Lower leg skin (tissue), 3 donors: ENCODE measurements at regions not wholly inside any gene's neighbourhood (a gene's known extent, or its start where the extent isn't known, plus 50 kb on each side); places are given as distances from the start of the nearest gene placed in this dataset.

ENCODE experiments used
- POLR2A ChIP-seq, 2 donors: fragments of 450-650 bp; IDR thresholded peaks; one replicate each; pipeline ENCODE4 v1.6.1; 2016 to 2017; ENCODE audit warnings: antibody characterized with exemption in 2 of 2, mild to moderate bottlenecking in 1 of 2, moderate library complexity in 1 of 2
- TF ChIP-seq, protein P1 (sequence below), 3 donors: fragments of 450-650 bp; IDR thresholded peaks; one replicate each; pipeline ENCODE4 v1.5.1; 2016; ENCODE audit warnings: antibody characterized with exemption in 3 of 3, mild to moderate bottlenecking in 3 of 3, moderate library complexity in 2 of 3

DNA sequence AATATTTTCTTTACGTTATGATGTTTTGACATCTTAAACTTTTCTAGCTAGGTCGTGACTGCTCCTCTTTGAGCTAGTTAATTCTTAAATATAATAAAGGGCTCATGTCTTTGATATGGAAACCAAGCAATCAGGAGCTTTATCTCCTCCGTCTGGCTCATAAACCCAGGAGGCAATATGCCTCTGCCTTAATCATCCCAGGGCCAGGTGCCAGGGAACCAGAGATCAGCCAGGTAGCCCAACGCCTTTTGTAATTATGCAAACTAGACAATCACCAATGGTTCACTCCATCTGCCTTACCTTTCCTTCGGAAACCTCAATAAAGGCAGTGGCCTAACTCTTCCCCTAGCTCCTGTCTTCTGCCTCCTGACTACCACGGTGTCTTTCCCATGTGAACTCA lies 213.7 kb downstream of the KCNJ3 start:
- TF ChIP-seq, protein P1, sequence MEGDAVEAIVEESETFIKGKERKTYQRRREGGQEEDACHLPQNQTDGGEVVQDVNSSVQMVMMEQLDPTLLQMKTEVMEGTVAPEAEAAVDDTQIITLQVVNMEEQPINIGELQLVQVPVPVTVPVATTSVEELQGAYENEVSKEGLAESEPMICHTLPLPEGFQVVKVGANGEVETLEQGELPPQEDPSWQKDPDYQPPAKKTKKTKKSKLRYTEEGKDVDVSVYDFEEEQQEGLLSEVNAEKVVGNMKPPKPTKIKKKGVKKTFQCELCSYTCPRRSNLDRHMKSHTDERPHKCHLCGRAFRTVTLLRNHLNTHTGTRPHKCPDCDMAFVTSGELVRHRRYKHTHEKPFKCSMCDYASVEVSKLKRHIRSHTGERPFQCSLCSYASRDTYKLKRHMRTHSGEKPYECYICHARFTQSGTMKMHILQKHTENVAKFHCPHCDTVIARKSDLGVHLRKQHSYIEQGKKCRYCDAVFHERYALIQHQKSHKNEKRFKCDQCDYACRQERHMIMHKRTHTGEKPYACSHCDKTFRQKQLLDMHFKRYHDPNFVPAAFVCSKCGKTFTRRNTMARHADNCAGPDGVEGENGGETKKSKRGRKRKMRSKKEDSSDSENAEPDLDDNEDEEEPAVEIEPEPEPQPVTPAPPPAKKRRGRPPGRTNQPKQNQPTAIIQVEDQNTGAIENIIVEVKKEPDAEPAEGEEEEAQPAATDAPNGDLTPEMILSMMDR (IDR thresholded peaks at IDR 0.05) = no peak
- TF ChIP-seq POLR2A (IDR thresholded peaks at IDR 0.05) = no peak
